ENCODE measurements at regions not wholly inside any gene's neighbourhood (a gene's known extent, or its start where the extent isn't known, plus 50 kb on each side); places are given as distances from the start of the nearest gene placed in this dataset.

GRCh38 chrY:11293392-11293791 is 1407.6 kb upstream of the USP9Y start:
- no peak for DNase-seq (ENCODE audit: low spot score)

GRCh38 chrY:11334151-11334550 is 1366.9 kb upstream of the USP9Y start:
- peak; percentile 3 for DNase-seq (ENCODE audit: low spot score)
